ENCODE measurements at regions not wholly inside any gene's neighbourhood (a gene's known extent, or its start where the extent isn't known, plus 50 kb on each side); places are given as distances from the start of the nearest gene placed in this dataset.

GRCh38 chr5:93150311-93151012 is 430.6 kb downstream of the NR2F1-AS1 start:
- no peak for DNase-seq (ENCODE audit: low spot score)
- Histone ChIP-seq H3K4me3 (no peak overlapping the region), H3K27ac (no peak overlapping the region)
- no peak for TF ChIP-seq CTCF (IDR thresholded peaks at IDR 0.05)

GRCh38 chr5:93145767-93146166 is 435.3 kb downstream of the NR2F1-AS1 start:
- TF ChIP-seq CTCF (IDR thresholded peaks at IDR 0.05) = no peak
- Histone ChIP-seq H3K27ac (no peak overlapping the region), H3K4me3 (no peak overlapping the region)
- no peak for DNase-seq (ENCODE audit: low spot score)

- no peak for DNase-seq (ENCODE audit: low spot score)
- H3K27ac ChIP-seq = no peak overlapping the region
- H3K4me3 ChIP-seq = no peak overlapping the region
- no peak for TF ChIP-seq CTCF (IDR thresholded peaks at IDR 0.05)
Observed at GRCh38 chr5:93145019-93145418, 436.0 kb downstream of the NR2F1-AS1 start.

- TF ChIP-seq CTCF (IDR thresholded peaks at IDR 0.05) = no peak
- H3K27ac ChIP-seq = no peak overlapping the region
- no peak overlapping the region for H3K4me3 ChIP-seq
- no peak for DNase-seq (ENCODE audit: low spot score)
Observed at GRCh38 chr5:93141969-93142368, 439.1 kb downstream of the NR2F1-AS1 start.

GRCh38 chr5:93130624-93131490 is 450.2 kb downstream of the NR2F1-AS1 start:
- DNase-seq (ENCODE audit: low spot score) = no peak
- Histone ChIP-seq H3K4me3 (no peak overlapping the region), H3K27ac (no peak overlapping the region)
- TF ChIP-seq CTCF (IDR thresholded peaks at IDR 0.05) = no peak

- DNase-seq (ENCODE audit: low spot score) = no peak
- H3K27ac ChIP-seq = no peak overlapping the region
- TF ChIP-seq CTCF (IDR thresholded peaks at IDR 0.05) = no peak
- H3K4me3 ChIP-seq = no peak overlapping the region
Observed at GRCh38 chr5:93126634-93127033, 454.4 kb downstream of the NR2F1-AS1 start.
